ENCODE measurements at regions not wholly inside any gene's neighbourhood (a gene's known extent, or its start where the extent isn't known, plus 50 kb on each side); places are given as distances from the start of the nearest gene placed in this dataset.

DNA sequence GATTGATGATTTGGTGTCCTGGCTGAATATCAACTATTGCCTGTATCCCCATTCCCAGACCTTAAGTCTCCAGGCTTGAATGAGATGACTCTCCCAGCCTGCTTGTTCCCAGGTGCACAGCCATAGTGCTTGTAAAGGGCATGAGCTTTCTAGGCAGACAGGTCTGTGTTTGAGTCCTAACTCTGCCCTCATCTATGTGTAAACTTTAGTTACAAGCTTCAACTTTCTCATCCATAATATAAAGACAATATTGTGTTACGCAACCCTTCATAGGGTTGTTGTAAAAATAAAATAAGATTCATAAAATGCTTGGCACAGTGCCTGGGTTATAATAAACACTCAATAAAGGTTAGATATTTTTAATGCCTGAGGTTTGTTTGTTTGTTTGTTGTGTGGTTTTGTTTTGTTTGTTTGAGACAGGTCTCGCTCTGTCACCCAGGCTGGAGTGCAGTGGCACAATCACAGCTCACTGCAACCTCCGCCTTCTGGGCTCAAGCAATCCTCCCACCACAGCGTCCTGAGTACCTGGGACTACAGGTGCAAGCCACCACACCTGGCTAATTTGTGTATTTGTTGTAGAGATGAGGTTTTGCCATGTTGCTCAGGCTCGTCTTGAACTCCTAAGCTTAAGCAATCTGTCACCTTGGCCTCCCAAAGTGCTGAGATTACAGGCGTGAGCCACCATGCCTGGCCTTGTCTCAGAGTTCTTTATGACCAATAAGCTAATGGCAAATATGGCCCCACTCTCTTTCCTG, 89.4 kb upstream of the MAPRE2 start:
- BruUV-seq (replicated peaks), result no TSS peak
- Histone ChIP-seq H3K9me3 (ENCODE audit: control insufficient read depth, insufficient read depth, low read length) (no peaks in the 10 kb centered on the region), H3K9ac (ENCODE audit: low read depth, low read length) (no peak overlapping the region), H4K91ac (ENCODE audit: insufficient read depth, low read depth, low read length) (no peak overlapping the region), H2BK20ac (ENCODE audit: low read depth, low read length) (no peak overlapping the region), H3K79me1 (ENCODE audit: low read depth in 1 of 2, low read length in 2 of 2) (no peaks in the 10 kb centered on the region), H3K56ac (ENCODE audit: extremely low read depth, insufficient read depth, low read length) (no peak overlapping the region), H4K5ac (ENCODE audit: low read depth, low read length) (no peak overlapping the region), H4K20me1 (ENCODE audit: insufficient read depth, low read length) (no peaks in the 10 kb centered on the region), H3K36me3 (ENCODE audit: control insufficient read depth, insufficient read depth, low read length) (no peaks in the 10 kb centered on the region), H3K9me1 (ENCODE audit: insufficient read depth, low read length) (no peaks in the 10 kb centered on the region), H3K27me3 (ENCODE audit: control insufficient read depth, insufficient read depth, low read length) (no peaks in the 10 kb centered on the region), H2AK5ac (ENCODE audit: low read depth, low read length) (no peak overlapping the region), H4K8ac (ENCODE audit: low read depth in 2 of 2, low read length in 2 of 2) (no peak overlapping the region), H2AFZ (replicated peaks; ENCODE audit: low read length, poor library complexity) (no peak overlapping the region), H3K4me3 (ENCODE audit: insufficient read depth, low read depth, low read length) (no peak overlapping the region), H2BK5ac (ENCODE audit: low read depth, low read length, poor library complexity, severe bottlenecking) (no peak overlapping the region), H3K4me1 (ENCODE audit: control insufficient read depth, insufficient read depth, low read length) (peaks cover 4% of the 10 kb centered on the region), H3K4me2 (ENCODE audit: low read depth, low read length) (no peak overlapping the region), H3K23ac (ENCODE audit: low read depth, low read length) (no peak overlapping the region), H2AK9ac (replicated peaks; ENCODE audit: low read depth, low read length, poor library complexity) (no peak overlapping the region), H3K18ac (ENCODE audit: low read depth, low read length) (no peak overlapping the region), H3K4ac (ENCODE audit: low read depth, low read length) (no peak overlapping the region), H3K27ac (ENCODE audit: insufficient read depth, low read length) (no peak overlapping the region), H3K14ac (replicated peaks; ENCODE audit: low read depth, low read length) (no peak overlapping the region), H2BK120ac (ENCODE audit: low read depth, low read length) (no peak overlapping the region), H2BK15ac (ENCODE audit: low read depth, low read length) (no peak overlapping the region)
- peak; percentile 79 for TF ChIP-seq CEBPB (IDR thresholded peaks at IDR 0.05; ENCODE audit: low read depth, low read length)
- TF ChIP-seq, protein P1, sequence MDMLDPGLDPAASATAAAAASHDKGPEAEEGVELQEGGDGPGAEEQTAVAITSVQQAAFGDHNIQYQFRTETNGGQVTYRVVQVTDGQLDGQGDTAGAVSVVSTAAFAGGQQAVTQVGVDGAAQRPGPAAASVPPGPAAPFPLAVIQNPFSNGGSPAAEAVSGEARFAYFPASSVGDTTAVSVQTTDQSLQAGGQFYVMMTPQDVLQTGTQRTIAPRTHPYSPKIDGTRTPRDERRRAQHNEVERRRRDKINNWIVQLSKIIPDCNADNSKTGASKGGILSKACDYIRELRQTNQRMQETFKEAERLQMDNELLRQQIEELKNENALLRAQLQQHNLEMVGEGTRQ (IDR thresholded peaks at IDR 0.05; ENCODE audit: low read depth, low read length), result no peak
- WGBS, 2 experiments (ENCODE audit: extremely low coverage in 2 of 2, insufficient read length in 1 of 2), result 100% methylated on average over 1 of the region's 6 CpGs; no CpG with 5 or more reads in 1 of the 2 experiments
- intact Hi-C loops (cut with micrococcal nuclease), result no loop called here
- dilution Hi-C loops (cut with HindIII; ENCODE audit: low sequenced_read_pairs, unreplicated experiment), result no loop called here
- no peak for ATAC-seq (ENCODE audit: low read depth)
- CTCF ChIA-PET, result no interaction called here
- DNase-seq, result no peak
- in situ Hi-C loops (cut with MboI; ENCODE audit: low sequenced_read_pairs), result no loop called here
- POLR2A ChIA-PET (ENCODE audit: unreplicated experiment), result no interaction called here
